Loucy (cell line): ENCODE measurements at regions not wholly inside any gene's neighbourhood (a gene's known extent, or its start where the extent isn't known, plus 50 kb on each side); places are given as distances from the start of the nearest gene placed in this dataset.

Experiments
- H2AFZ ChIP-seq: fragments of 200-600 bp; sonication (generic); 2 replicates; pipeline ENCODE4 v1.6.0; 2016; ENCODE audit warnings: antibody characterized with exemption, mild to moderate bottlenecking, low read length, moderate library complexity
- H3F3A ChIP-seq: fragments of 200-600 bp; 2 replicates; pipeline ENCODE4 v1.6.0; 2016; ENCODE audit warnings: antibody characterized with exemption, low read depth, mild to moderate bottlenecking
- H3K27me3 ChIP-seq: fragments of 200-600 bp; sonication (generic); 2 replicates; pipeline ENCODE4 v1.6.1; 2014; ENCODE audit warnings: low read length, mild to moderate bottlenecking; ENCODE audit not compliant: insufficient read depth, poor library complexity, severe bottlenecking
- H3K36me3 ChIP-seq: fragments of 200-600 bp; sonication (generic); 2 replicates; pipeline ENCODE4 v1.6.1; 2016; ENCODE audit warnings: low read length; ENCODE audit not compliant: insufficient read depth
- H3K4me1 ChIP-seq: fragments of 200-600 bp; sonication (generic); 2 replicates; pipeline ENCODE4 v1.5.1; 2014; ENCODE audit warnings: low read length, mild to moderate bottlenecking; ENCODE audit not compliant: insufficient read depth, poor library complexity, severe bottlenecking
- H3K4me2 ChIP-seq: fragments of 200-600 bp; sonication (generic); 2 replicates; pipeline ENCODE4 v1.6.0; 2014; ENCODE audit warnings: antibody characterized with exemption, low read length, low read depth, mild to moderate bottlenecking; ENCODE audit not compliant: poor library complexity, severe bottlenecking
- H3K4me3 ChIP-seq: fragments of 200-600 bp; sonication (generic); 2 replicates; pipeline ENCODE4 v1.5.1; 2014; ENCODE audit warnings: low read length, mild to moderate bottlenecking, mixed read lengths; ENCODE audit not compliant: poor library complexity, severe bottlenecking
- H3K79me2 ChIP-seq: fragments of 200-600 bp; sonication (generic); 2 replicates; pipeline ENCODE4 v1.6.1; 2014; ENCODE audit warnings: low read length; ENCODE audit not compliant: insufficient read depth
- H3K9ac ChIP-seq: fragments of 200-600 bp; sonication (generic); 2 replicates; pipeline ENCODE4 v1.6.0; 2014; ENCODE audit warnings: mild to moderate bottlenecking, low read depth, low read length, moderate library complexity; ENCODE audit not compliant: poor library complexity, severe bottlenecking
- H3K9me2 ChIP-seq: fragments of 200-600 bp; sonication (generic); replicated peaks from 2 replicates; pipeline ENCODE4 v1.6.1; 2016; ENCODE audit warnings: low read depth, low read length, mixed read lengths
- H3K9me3 ChIP-seq: fragments of 200-600 bp; sonication (generic); 2 replicates; pipeline ENCODE4 v1.6.1; 2014; ENCODE audit warnings: mild to moderate bottlenecking, antibody characterized with exemption, low read length, low read depth; ENCODE audit not compliant: insufficient read depth
- H4K20me1 ChIP-seq: fragments of 200-600 bp; sonication (generic); 2 replicates; pipeline ENCODE4 v1.6.0; 2014; ENCODE audit warnings: antibody characterized with exemption, low read length, mild to moderate bottlenecking; ENCODE audit not compliant: insufficient read depth, poor library complexity, severe bottlenecking
- EZH2phosphoT487 ChIP-seq: fragments of 200-600 bp; IDR thresholded peaks from 2 replicates; pipeline ENCODE4 v1.6.1; 2018; ENCODE audit warnings: antibody characterized with exemption, mild to moderate bottlenecking, moderate library complexity, borderline replicate concordance
- TF ChIP-seq, protein P1 (sequence below): fragments of 200-600 bp; sonication (generic); conservative IDR thresholded peaks from 2 replicates; pipeline ENCODE4 v1.5.1; 2014; ENCODE audit warnings: mild to moderate bottlenecking, antibody characterized with exemption, low read length

DNA sequence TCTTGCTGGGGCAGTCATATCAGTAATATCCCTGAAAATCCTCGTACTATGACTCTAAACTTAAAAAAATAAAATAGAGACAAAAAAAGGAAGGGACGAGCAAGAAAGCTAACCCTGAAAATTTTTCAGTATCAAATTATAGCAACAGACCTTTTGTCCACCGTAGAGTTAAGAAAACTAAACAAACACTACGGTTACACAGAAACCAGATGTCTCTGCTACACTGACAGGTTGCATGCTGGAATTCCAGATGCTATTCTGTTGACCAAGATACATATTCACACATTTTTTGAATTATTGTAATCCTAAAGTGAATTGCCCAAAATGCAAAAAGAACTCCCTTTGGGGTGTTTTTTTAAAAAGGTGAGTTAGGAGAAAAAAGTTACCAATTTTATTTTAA, 66.9 kb upstream of the SELENOP start:
- H3K79me2 ChIP-seq = no peaks in the 10 kb centered on the region
- H3K27me3 ChIP-seq = no peaks in the 10 kb centered on the region
- H3K9me2 ChIP-seq = no peaks in the 10 kb centered on the region
- no peaks in the 10 kb centered on the region for H3F3A ChIP-seq
- H3K9me3 ChIP-seq = no peaks in the 10 kb centered on the region
- TF ChIP-seq, protein P1, sequence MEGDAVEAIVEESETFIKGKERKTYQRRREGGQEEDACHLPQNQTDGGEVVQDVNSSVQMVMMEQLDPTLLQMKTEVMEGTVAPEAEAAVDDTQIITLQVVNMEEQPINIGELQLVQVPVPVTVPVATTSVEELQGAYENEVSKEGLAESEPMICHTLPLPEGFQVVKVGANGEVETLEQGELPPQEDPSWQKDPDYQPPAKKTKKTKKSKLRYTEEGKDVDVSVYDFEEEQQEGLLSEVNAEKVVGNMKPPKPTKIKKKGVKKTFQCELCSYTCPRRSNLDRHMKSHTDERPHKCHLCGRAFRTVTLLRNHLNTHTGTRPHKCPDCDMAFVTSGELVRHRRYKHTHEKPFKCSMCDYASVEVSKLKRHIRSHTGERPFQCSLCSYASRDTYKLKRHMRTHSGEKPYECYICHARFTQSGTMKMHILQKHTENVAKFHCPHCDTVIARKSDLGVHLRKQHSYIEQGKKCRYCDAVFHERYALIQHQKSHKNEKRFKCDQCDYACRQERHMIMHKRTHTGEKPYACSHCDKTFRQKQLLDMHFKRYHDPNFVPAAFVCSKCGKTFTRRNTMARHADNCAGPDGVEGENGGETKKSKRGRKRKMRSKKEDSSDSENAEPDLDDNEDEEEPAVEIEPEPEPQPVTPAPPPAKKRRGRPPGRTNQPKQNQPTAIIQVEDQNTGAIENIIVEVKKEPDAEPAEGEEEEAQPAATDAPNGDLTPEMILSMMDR = no peak
- no peak for TF ChIP-seq EZH2phosphoT487
- H3K4me3 ChIP-seq = no peak overlapping the region
- H3K36me3 ChIP-seq = no peaks in the 10 kb centered on the region
- H2AFZ ChIP-seq = 0 out of 2 replicates have a peak overlapping the region, but pooled peaks have one; percentile 13
- no peaks in the 10 kb centered on the region for H4K20me1 ChIP-seq
- no peak overlapping the region for H3K9ac ChIP-seq
- no peaks in the 10 kb centered on the region for H3K4me1 ChIP-seq
- no peak overlapping the region for H3K4me2 ChIP-seq

DNA sequence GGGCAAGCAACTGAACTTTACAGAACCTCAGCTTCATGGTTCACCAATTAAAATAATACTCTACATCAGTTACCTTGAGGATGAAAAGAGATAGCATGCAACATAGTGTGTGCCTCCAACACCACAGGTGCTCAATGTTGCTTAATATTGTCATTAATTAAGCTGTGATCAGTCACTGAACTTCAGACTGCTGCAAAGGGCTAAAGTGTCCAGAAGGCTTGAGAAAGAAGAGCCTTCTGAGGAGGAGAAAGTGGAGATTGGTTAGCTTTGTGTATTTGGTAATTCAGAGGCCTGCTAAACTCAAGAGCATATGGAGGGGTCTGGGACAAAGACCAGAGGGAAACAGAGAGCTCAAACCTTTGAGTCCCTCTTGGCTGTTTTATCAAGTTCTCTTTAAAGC, 66.3 kb upstream of the SELENOP start:
- Histone ChIP-seq H3K9me2 (no peaks in the 10 kb centered on the region), H3F3A (no peaks in the 10 kb centered on the region), H3K36me3 (no peaks in the 10 kb centered on the region), H3K79me2 (no peaks in the 10 kb centered on the region), H4K20me1 (no peaks in the 10 kb centered on the region), H3K4me1 (no peaks in the 10 kb centered on the region), H3K9ac (no peak overlapping the region), H3K4me2 (no peak overlapping the region), H3K27me3 (no peaks in the 10 kb centered on the region), H3K4me3 (no peak overlapping the region), H2AFZ (peak overlapping the region; percentile 13), H3K9me3 (no peaks in the 10 kb centered on the region)
- TF ChIP-seq, protein P1 = no peak
- no peak for TF ChIP-seq EZH2phosphoT487

DNA sequence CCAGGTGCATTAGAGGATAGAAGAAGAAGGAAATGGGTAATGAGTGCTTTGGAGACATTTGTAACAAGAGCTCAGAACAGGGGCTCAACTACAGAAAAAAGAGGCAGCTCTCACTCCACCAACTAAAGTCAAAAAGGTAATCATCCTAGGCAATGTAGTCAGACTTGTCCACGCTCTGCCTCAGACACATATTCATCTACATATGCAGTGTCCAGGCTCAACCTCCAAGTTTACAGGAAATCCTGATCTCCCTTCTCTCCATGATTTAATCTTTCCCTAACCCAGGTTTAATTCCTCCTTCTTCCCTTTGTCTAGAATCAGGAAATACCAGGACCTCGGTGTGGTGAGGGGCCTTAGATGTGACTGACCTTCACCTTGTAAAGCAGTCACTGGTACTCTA, 65.7 kb upstream of the SELENOP start:
- H3F3A ChIP-seq = no peaks in the 10 kb centered on the region
- no peaks in the 10 kb centered on the region for H3K79me2 ChIP-seq
- no peaks in the 10 kb centered on the region for H4K20me1 ChIP-seq
- no peaks in the 10 kb centered on the region for H3K9me2 ChIP-seq
- no peaks in the 10 kb centered on the region for H3K4me1 ChIP-seq
- H3K4me3 ChIP-seq = no peak overlapping the region
- no peak for TF ChIP-seq EZH2phosphoT487
- TF ChIP-seq, protein P1 = no peak
- H3K9ac ChIP-seq = no peak overlapping the region
- H2AFZ ChIP-seq = no peak overlapping the region; the same call in 1 of the 2 replicates
- H3K36me3 ChIP-seq = no peaks in the 10 kb centered on the region
- no peak overlapping the region for H3K4me2 ChIP-seq
- H3K27me3 ChIP-seq = no peaks in the 10 kb centered on the region
- H3K9me3 ChIP-seq = no peaks in the 10 kb centered on the region
